ENCODE measurements at regions not wholly inside any gene's neighbourhood (a gene's known extent, or its start where the extent isn't known, plus 50 kb on each side); places are given as distances from the start of the nearest gene placed in this dataset.

DNA sequence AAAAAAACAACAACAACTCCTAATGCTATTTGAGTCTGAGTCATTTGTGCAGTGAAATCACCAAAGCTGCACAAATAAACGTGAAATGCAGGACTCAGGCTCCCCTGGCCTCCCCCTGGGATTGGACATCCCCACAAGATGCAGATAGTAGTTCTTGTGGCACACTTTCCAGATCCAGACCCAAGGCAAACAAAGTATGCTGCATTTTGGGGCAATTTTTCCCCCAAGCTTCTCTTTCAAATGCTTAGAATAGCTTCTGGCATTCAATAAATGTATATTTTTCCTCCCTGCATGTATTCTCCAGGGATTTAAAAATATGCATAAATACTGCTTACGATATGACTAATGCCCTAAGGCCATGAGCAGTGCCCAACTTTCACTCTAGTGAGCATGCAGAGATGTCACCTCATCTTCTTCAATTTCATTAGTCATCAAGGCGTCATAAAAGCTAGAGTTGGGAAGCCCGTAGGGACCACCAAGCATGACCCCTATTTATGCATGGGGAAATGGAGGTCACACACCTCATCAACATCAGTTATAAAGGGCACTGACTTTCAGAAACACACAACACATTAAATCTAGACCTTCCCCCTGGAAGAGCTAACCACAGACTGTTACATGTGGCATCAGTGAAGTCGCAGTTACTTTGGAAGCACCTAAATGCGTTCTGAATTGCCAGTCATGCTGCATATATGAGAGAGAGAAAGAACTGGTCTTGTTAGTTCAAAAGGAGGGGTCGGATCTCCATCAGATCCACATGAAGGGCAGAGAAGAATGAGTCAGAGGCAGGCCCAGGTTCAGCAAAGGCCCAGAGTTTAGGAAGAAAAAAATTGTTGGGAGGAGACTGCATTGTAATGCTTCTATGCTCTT, 374.1 kb downstream of the LPIN1 start:
- TF ChIP-seq, protein P1, sequence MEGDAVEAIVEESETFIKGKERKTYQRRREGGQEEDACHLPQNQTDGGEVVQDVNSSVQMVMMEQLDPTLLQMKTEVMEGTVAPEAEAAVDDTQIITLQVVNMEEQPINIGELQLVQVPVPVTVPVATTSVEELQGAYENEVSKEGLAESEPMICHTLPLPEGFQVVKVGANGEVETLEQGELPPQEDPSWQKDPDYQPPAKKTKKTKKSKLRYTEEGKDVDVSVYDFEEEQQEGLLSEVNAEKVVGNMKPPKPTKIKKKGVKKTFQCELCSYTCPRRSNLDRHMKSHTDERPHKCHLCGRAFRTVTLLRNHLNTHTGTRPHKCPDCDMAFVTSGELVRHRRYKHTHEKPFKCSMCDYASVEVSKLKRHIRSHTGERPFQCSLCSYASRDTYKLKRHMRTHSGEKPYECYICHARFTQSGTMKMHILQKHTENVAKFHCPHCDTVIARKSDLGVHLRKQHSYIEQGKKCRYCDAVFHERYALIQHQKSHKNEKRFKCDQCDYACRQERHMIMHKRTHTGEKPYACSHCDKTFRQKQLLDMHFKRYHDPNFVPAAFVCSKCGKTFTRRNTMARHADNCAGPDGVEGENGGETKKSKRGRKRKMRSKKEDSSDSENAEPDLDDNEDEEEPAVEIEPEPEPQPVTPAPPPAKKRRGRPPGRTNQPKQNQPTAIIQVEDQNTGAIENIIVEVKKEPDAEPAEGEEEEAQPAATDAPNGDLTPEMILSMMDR (IDR thresholded peaks at IDR 0.05; ENCODE audit: low read depth, low read length, poor library complexity, severe bottlenecking), result no peak
- TF ChIP-seq EZH2phosphoT487 (IDR thresholded peaks at IDR 0.05; ENCODE audit: borderline replicate concordance, low read length), result no peak
